HEK293 (cell line): ENCODE measurements at regions not wholly inside any gene's neighbourhood (a gene's known extent, or its start where the extent isn't known, plus 50 kb on each side); places are given as distances from the start of the nearest gene placed in this dataset.
"Not testable (repeated sequence)": the region's sequence is repeated elsewhere in the genome, so short reads cannot be mapped to it uniquely, and the experiment has no call there.

Experiments used
- CTCF ChIA-PET: fragments of 350-600 bp; formaldehyde crosslinking; extraction: SDS; loops from one replicate; lab custom pipeline; 2021; ENCODE audit warnings: antibody characterized with exemption; lab: Yijun Ruan, JAX
- POLR2A ChIA-PET: fragments of 300-600 bp; formaldehyde crosslinking; extraction: SDS; loops from one replicate; lab custom pipeline; 2020; ENCODE audit warnings: antibody characterized with exemption, inconsistent platforms; lab: Yijun Ruan, JAX
- H3K27ac ChIP-seq: fragments of 200-500 bp; sonication (Bioruptor generic); 2 replicates; pipeline ENCODE4 v1.5.1; 2014; ENCODE audit warnings: low read depth, low read length, control low read depth, inconsistent platforms; ENCODE audit errors: extremely low read depth
- H3K36me3 ChIP-seq, 2 experiments: fragments of 200-500 bp in 1 of 2; sonication (Bioruptor generic) in 1 of 2; 1 replicate in 1 of 2; 2 replicates in 1 of 2; pipeline ENCODE4 v1.5.1; 2014 to 2017; ENCODE audit warnings: inconsistent platforms in 2 of 2, low read length in 2 of 2; ENCODE audit not compliant: control insufficient read depth in 2 of 2, insufficient read depth in 1 of 2
- H3K4me1 ChIP-seq: fragments of 200-500 bp; sonication (Bioruptor generic); 2 replicates; pipeline ENCODE4 v1.5.1; 2014; ENCODE audit warnings: mild to moderate bottlenecking, low read length, inconsistent platforms; ENCODE audit not compliant: control insufficient read depth, insufficient read depth
- H3K4me3 ChIP-seq: 2 replicates; pipeline ENCODE4 v1.5.1; 2011; ENCODE audit warnings: low read depth, mild to moderate bottlenecking, control low read depth, low read length, moderate library complexity
- H3K9me3 ChIP-seq: fragments of 200-500 bp; sonication (Bioruptor generic); 2 replicates; pipeline ENCODE4 v1.5.1; 2014; ENCODE audit warnings: low read depth, low read length, inconsistent platforms; ENCODE audit not compliant: control insufficient read depth, insufficient read depth
- ATF2 ChIP-seq: fragments of 450-650 bp; formaldehyde crosslinking; IDR thresholded peaks from 2 replicates; pipeline ENCODE4 v1.5.1; 2016; ENCODE audit warnings: missing biosample characterization, missing genetic modification characterization, low read depth
- MEIS1 ChIP-seq: sonication (generic); formaldehyde crosslinking; IDR thresholded peaks from 2 replicates; pipeline ENCODE4 v1.8.1; 2022; ENCODE audit warnings: missing genetic modification reagents, mild to moderate bottlenecking, borderline replicate concordance
- PRDM2 ChIP-seq: fragments of 450-650 bp; formaldehyde crosslinking; IDR thresholded peaks from 2 replicates; pipeline ENCODE4 v1.5.1; 2016; ENCODE audit warnings: missing biosample characterization, missing genetic modification characterization, borderline replicate concordance
- SETDB1 ChIP-seq: IDR thresholded peaks from one replicate; pipeline ENCODE4 v1.6.1; 2017; ENCODE audit warnings: mild to moderate bottlenecking, low read length, moderate library complexity, mixed read lengths; ENCODE audit not compliant: insufficient read length
- WT1 ChIP-seq: fragments of 450-650 bp; formaldehyde crosslinking; IDR thresholded peaks from 2 replicates; pipeline ENCODE4 v1.5.1; 2016; ENCODE audit warnings: missing biosample characterization, missing genetic modification characterization
- ZBTB8A ChIP-seq: fragments of 450-650 bp; formaldehyde crosslinking; IDR thresholded peaks from 2 replicates; pipeline ENCODE4 v1.5.1; 2016; ENCODE audit warnings: missing biosample characterization, missing genetic modification characterization
- ZNF19 ChIP-seq: fragments of 450-650 bp; formaldehyde crosslinking; IDR thresholded peaks from 2 replicates; pipeline ENCODE4; 2016; ENCODE audit warnings: missing biosample characterization, missing genetic modification characterization, low read depth
- ZNF223 ChIP-seq: fragments of 450-650 bp; formaldehyde crosslinking; IDR thresholded peaks from 2 replicates; pipeline ENCODE4 v1.5.1; 2016; ENCODE audit warnings: missing biosample characterization, missing genetic modification characterization
- ZNF23 ChIP-seq: fragments of 450-650 bp; formaldehyde crosslinking; IDR thresholded peaks from 2 replicates; pipeline ENCODE4 v1.5.1; 2016; ENCODE audit warnings: missing biosample characterization, missing genetic modification characterization, borderline replicate concordance
- ZNF302 ChIP-seq: fragments of 450-650 bp; formaldehyde crosslinking; IDR thresholded peaks from 2 replicates; pipeline ENCODE4 v1.5.1; 2016; ENCODE audit warnings: missing biosample characterization, missing genetic modification characterization, low read depth
- ZNF404 ChIP-seq: fragments of 450-650 bp; formaldehyde crosslinking; IDR thresholded peaks from 2 replicates; pipeline ENCODE4 v1.5.1; 2017; ENCODE audit warnings: missing biosample characterization, missing genetic modification characterization
- ZNF544 ChIP-seq: fragments of 450-650 bp; formaldehyde crosslinking; IDR thresholded peaks from 2 replicates; pipeline ENCODE4 v1.5.0; 2017; ENCODE audit warnings: missing biosample characterization, missing genetic modification characterization
- ZNF645 ChIP-seq: fragments of 450-650 bp; formaldehyde crosslinking; IDR thresholded peaks from 2 replicates; pipeline ENCODE4; 2016; ENCODE audit warnings: missing biosample characterization, missing genetic modification characterization
- ZNF692 ChIP-seq: fragments of 450-650 bp; formaldehyde crosslinking; IDR thresholded peaks from 2 replicates; pipeline ENCODE4 v1.5.1; 2016; ENCODE audit warnings: missing biosample characterization, missing genetic modification characterization
- ZSCAN4 ChIP-seq: fragments of 450-650 bp; formaldehyde crosslinking; IDR thresholded peaks from 2 replicates; pipeline ENCODE4 v1.5.1; 2017; ENCODE audit warnings: missing biosample characterization, missing genetic modification characterization

GRCh38 chr18:66377291-66377690, 226.6 kb downstream of the CDH19 start (continued):
- TF ChIP-seq ZBTB8A = no peak
- no peak for TF ChIP-seq ZNF223
- TF ChIP-seq ATF2 = no peak
- TF ChIP-seq WT1 (tag by site-specific recombination) = no peak
- TF ChIP-seq ZNF23 (tag by site-specific recombination) = no peak
- no peak for TF ChIP-seq ZNF19
- no peak for TF ChIP-seq MEIS1

GRCh38 chr18:66375391-66375790, 228.5 kb downstream of the CDH19 start:
- H3K4me1 ChIP-seq, POLR2A ChIA-PET, H3K36me3 ChIP-seq, H3K27ac ChIP-seq, CTCF ChIA-PET, H3K9me3 ChIP-seq, H3K4me3 ChIP-seq: not testable (repeated sequence)

- Histone ChIP-seq H3K27ac (no peak overlapping the region), H3K9me3 (no peaks in the 10 kb centered on the region), H3K4me1 (no peaks in the 10 kb centered on the region), H3K36me3 (no peaks in the 10 kb centered on the region), H3K4me3 (no peak overlapping the region)
- CTCF ChIA-PET = no interaction called here
- POLR2A ChIA-PET = no interaction called here
- TF ChIP-seq PRDM2 (tag by site-specific recombination) (no peak), ZNF692 (tag by site-specific recombination) (no peak), ZNF645 (tag by site-specific recombination) (no peak), ZNF544 (tag by site-specific recombination) (no peak), ZNF404 (tag by site-specific recombination) (no peak), ZSCAN4 (tag by site-specific recombination) (no peak), ZNF302 (tag by site-specific recombination) (no peak), SETDB1 (no peak)
- TF ChIP-seq, all 188 proteins: peak for 0
Observed at GRCh38 chr18:66346833-66347588, 256.9 kb downstream of the CDH19 start.
